ENCODE measurements at regions not wholly inside any gene's neighbourhood (a gene's known extent, or its start where the extent isn't known, plus 50 kb on each side); places are given as distances from the start of the nearest gene placed in this dataset.
"Not testable (repeated sequence)": the region's sequence is repeated elsewhere in the genome, so short reads cannot be mapped to it uniquely, and the experiment has no call there.

DNA sequence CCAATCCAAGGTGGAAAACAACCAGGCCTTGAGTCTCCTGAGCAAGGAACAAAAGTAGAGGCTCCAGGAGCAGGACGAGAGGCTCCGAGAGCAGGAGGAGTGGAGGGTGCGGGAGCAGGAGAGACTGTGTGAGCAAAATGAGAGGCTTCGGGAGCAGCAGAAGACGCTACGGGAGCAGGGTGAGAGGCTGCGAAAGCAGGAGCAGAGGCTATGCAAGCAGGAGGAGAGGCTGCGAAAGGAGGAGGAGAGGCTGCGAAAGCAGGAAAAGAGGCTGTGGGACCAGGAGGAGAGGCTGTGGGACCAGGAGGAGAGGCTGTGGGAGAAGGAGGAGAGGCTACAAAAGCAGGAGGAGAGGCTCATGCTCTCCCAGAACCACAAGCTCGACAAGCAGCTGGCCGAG is 60.3 kb upstream of the UBE2Q2 start:
- H3K4me1 ChIP-seq (ENCODE audit: control insufficient read depth, extremely low read depth, insufficient read depth, low read length): no peaks in the 10 kb centered on the region
- H3K79me2 ChIP-seq (ENCODE audit: control insufficient read depth, insufficient read depth, low read length): no peaks in the 10 kb centered on the region
- H3K9me3 ChIP-seq (replicated peaks; ENCODE audit: control insufficient read depth, insufficient read depth, low read length): no peaks in the 10 kb centered on the region
- no peaks in the 10 kb centered on the region for H4K20me1 ChIP-seq (replicated peaks; ENCODE audit: control insufficient read depth, extremely low read depth, insufficient read depth, low read length)
- H3K27ac ChIP-seq (ENCODE audit: insufficient read depth, low read depth, low read length): no peak overlapping the region
- no peak overlapping the region for H2AFZ ChIP-seq (ENCODE audit: low read depth, low read length)
- no peak overlapping the region for H3K4me3 ChIP-seq (replicated peaks in 1 of 3; ENCODE audit: insufficient read depth in 1 of 3, low read depth in 1 of 3, low read length in 3 of 3)
- ChIA-PET POLR2A (no interaction called here), CTCF (interaction anchor here (1.0 to 1.4 kb wide), 3 partner anchors 50 to 356 kb away, joined by 3 to 7 read pairs (median 4); no protein-coding TSS in a partner anchor)
- no TSS peak for BruUV-seq (replicated peaks)
- peaks cover 12 to 34% of the 10 kb centered on the region in 2 experiments for H3K27me3 ChIP-seq (ENCODE audit: control insufficient read depth in 2 of 2, insufficient read depth in 2 of 2, low read length in 2 of 2)
- no peaks in the 10 kb centered on the region for H3K9me1 ChIP-seq (replicated peaks; ENCODE audit: control insufficient read depth, extremely low read depth, insufficient read depth, low read length)
- no peak overlapping the region for H3K9ac ChIP-seq (replicated peaks; ENCODE audit: extremely low read depth, insufficient read depth, low read length)
- intact Hi-C loops (cut with micrococcal nuclease) (no loop called here), dilution Hi-C loops (cut with MboI; ENCODE audit: extremely low pct_ligation_motif_present, low sequenced_read_pairs) (no loop called here)
- FAIRE-seq: no peak
- no peaks in the 10 kb centered on the region for H3K36me3 ChIP-seq (ENCODE audit: control insufficient read depth in 2 of 2, extremely low read depth in 1 of 2, insufficient read depth in 2 of 2, low read length in 2 of 2)
- no peak for TF ChIP-seq MYC (IDR thresholded peaks at IDR 0.05; ENCODE audit: low read depth, low read length)
- TF ChIP-seq, protein P1, sequence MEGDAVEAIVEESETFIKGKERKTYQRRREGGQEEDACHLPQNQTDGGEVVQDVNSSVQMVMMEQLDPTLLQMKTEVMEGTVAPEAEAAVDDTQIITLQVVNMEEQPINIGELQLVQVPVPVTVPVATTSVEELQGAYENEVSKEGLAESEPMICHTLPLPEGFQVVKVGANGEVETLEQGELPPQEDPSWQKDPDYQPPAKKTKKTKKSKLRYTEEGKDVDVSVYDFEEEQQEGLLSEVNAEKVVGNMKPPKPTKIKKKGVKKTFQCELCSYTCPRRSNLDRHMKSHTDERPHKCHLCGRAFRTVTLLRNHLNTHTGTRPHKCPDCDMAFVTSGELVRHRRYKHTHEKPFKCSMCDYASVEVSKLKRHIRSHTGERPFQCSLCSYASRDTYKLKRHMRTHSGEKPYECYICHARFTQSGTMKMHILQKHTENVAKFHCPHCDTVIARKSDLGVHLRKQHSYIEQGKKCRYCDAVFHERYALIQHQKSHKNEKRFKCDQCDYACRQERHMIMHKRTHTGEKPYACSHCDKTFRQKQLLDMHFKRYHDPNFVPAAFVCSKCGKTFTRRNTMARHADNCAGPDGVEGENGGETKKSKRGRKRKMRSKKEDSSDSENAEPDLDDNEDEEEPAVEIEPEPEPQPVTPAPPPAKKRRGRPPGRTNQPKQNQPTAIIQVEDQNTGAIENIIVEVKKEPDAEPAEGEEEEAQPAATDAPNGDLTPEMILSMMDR (IDR thresholded peaks at IDR 0.05; ENCODE audit: extremely low read depth in 1 of 2, insufficient read depth in 1 of 2, low read depth in 1 of 2, low read length in 2 of 2): no peak
- TF ChIP-seq GATA2 (IDR thresholded peaks at IDR 0.05; ENCODE audit: insufficient read depth, insufficient read length, low read depth, low read length): no peak
- TF ChIP-seq EZH2 (IDR thresholded peaks at IDR 0.05; ENCODE audit: borderline replicate concordance, low read depth, low read length, severe bottlenecking): no peak
- no peak for TF ChIP-seq POLR2AphosphoS5 (IDR thresholded peaks at IDR 0.05; ENCODE audit: insufficient read depth, low read depth, low read length)
- no peak overlapping the region for H3K4me2 ChIP-seq (ENCODE audit: insufficient read depth, low read length)
- DNase-seq (ENCODE audit: low read depth, low spot score): no peak

DNA sequence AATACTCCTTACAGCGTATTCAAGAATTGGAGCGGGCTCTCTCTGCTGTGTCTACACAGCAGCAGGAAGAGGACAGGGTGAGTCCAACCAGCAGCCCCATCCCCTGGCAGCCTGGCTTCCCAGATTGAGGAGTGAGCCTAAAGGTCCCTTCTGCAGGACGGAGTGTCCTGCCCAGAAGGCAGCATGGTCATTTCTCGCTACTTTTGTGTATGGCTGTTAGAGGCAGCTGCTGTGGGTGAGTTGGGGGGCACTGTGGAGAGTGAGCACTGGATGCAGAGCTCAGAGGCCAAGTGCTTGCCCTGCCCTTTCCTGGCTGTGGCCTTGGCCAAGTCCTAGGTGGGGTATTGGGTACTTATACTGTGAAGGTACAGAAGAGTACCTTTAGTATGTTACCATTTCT is 62.3 kb upstream of the UBE2Q2 start:
- H2AFZ ChIP-seq (ENCODE audit: low read depth, low read length); intact Hi-C loops (cut with micrococcal nuclease); H3K4me1 ChIP-seq (ENCODE audit: control insufficient read depth, extremely low read depth, insufficient read depth, low read length); H4K20me1 ChIP-seq (replicated peaks; ENCODE audit: control insufficient read depth, extremely low read depth, insufficient read depth, low read length); H3K4me2 ChIP-seq (ENCODE audit: insufficient read depth, low read length); H3K36me3 ChIP-seq (ENCODE audit: control insufficient read depth in 2 of 2, extremely low read depth in 1 of 2, insufficient read depth in 2 of 2, low read length in 2 of 2); BruUV-seq (replicated peaks); CTCF ChIA-PET; H3K27ac ChIP-seq (ENCODE audit: insufficient read depth, low read depth, low read length); DNase-seq (ENCODE audit: low read depth, low spot score); H3K9me3 ChIP-seq (replicated peaks; ENCODE audit: control insufficient read depth, insufficient read depth, low read length); dilution Hi-C loops (cut with MboI; ENCODE audit: extremely low pct_ligation_motif_present, low sequenced_read_pairs); H3K9ac ChIP-seq (replicated peaks; ENCODE audit: extremely low read depth, insufficient read depth, low read length); POLR2A ChIA-PET; H3K79me2 ChIP-seq (ENCODE audit: control insufficient read depth, insufficient read depth, low read length); H3K9me1 ChIP-seq (replicated peaks; ENCODE audit: control insufficient read depth, extremely low read depth, insufficient read depth, low read length); H3K4me3 ChIP-seq (replicated peaks in 1 of 3; ENCODE audit: insufficient read depth in 1 of 3, low read depth in 1 of 3, low read length in 3 of 3); FAIRE-seq: not testable (repeated sequence)
- peaks cover 10 to 28% of the 10 kb centered on the region in 2 experiments for H3K27me3 ChIP-seq (ENCODE audit: control insufficient read depth in 2 of 2, insufficient read depth in 2 of 2, low read length in 2 of 2)

Measured in endothelial cell of umbilical vein (primary cell).